H1 (cell line): ENCODE measurements at regions not wholly inside any gene's neighbourhood (a gene's known extent, or its start where the extent isn't known, plus 50 kb on each side); places are given as distances from the start of the nearest gene placed in this dataset.

Source experiments
- CTCF ChIA-PET: fragments of 300-600 bp; sonication (Branson Sonifier 250); formaldehyde crosslinking; loops from one replicate; lab custom pipeline; 2021; ENCODE audit not compliant: partially characterized antibody; lab: Charles Lee
- POLR2A ChIA-PET: fragments of 300-600 bp; sonication (Branson Sonifier 250); formaldehyde crosslinking; loops from one replicate; lab custom pipeline; 2021; ENCODE audit warnings: inconsistent platforms; ENCODE audit not compliant: partially characterized antibody; lab: Charles Lee
- DNase-seq, 2 experiments: peaks; one replicate each; pipeline versions ENCODE4 v3.0.0 to v3.0.0-alpha.2; 2010 to 2022; ENCODE audit warnings: low spot score in 2 of 2, low read depth in 1 of 2, mixed read lengths in 1 of 2
- FAIRE-seq: peaks from 2 replicates; lab custom pipeline; 2011; peaks lifted over from hg19 to GRCh38; lab: Jason Lieb, UNC
- H2AFZ ChIP-seq: 2 replicates; pipeline ENCODE4 v1.8.1; 2012; ENCODE audit warnings: low read length, inconsistent platforms
- H2AK5ac ChIP-seq: 2 replicates; pipeline ENCODE4 v1.6.1; 2013; ENCODE audit warnings: low read depth, low read length
- H2BK120ac ChIP-seq: replicated peaks from 2 replicates; pipeline ENCODE3; 2013; ENCODE audit warnings: low read depth, low read length, inconsistent platforms
- H2BK12ac ChIP-seq: 2 replicates; pipeline ENCODE4 v1.6.1; 2013; ENCODE audit warnings: low read depth, low read length
- H2BK15ac ChIP-seq: 2 replicates; pipeline ENCODE4 v1.6.1; 2013; ENCODE audit warnings: low read length
- H2BK20ac ChIP-seq: 2 replicates; pipeline ENCODE4 v1.6.1; 2013; ENCODE audit warnings: low read length
- H2BK5ac ChIP-seq: 2 replicates; pipeline ENCODE4 v1.6.1; 2013; ENCODE audit warnings: low read depth, low read length
- H3K14ac ChIP-seq: 2 replicates; pipeline ENCODE4 v1.6.1; 2013; ENCODE audit warnings: inconsistent platforms; ENCODE audit not compliant: insufficient read length
- H3K18ac ChIP-seq: 2 replicates; pipeline ENCODE4 v1.6.1; 2013; ENCODE audit warnings: low read length; ENCODE audit errors: extremely low read depth
- H3K23ac ChIP-seq: 2 replicates; pipeline ENCODE4 v1.6.1; 2013; ENCODE audit warnings: inconsistent platforms; ENCODE audit not compliant: insufficient read length
- H3K23me2 ChIP-seq: 2 replicates; pipeline ENCODE4 v1.6.1; 2013; ENCODE audit warnings: low read depth, low read length
- H3K27ac ChIP-seq: 2 replicates; pipeline ENCODE4 v1.6.1; 2011; ENCODE audit warnings: low read depth, low read length, inconsistent platforms
- H3K27me3 ChIP-seq, 4 experiments: replicated peaks in 1 of 4; 1 replicate in 1 of 4; 2 replicates in 3 of 4; pipeline versions ENCODE4 v1.6.1 to v1.8.1; 2011 to 2013; ENCODE audit warnings: low read length in 3 of 4, mild to moderate bottlenecking in 3 of 4, inconsistent platforms in 2 of 4, mixed read lengths in 2 of 4, moderate library complexity in 1 of 4; ENCODE audit not compliant: control insufficient read depth in 3 of 4, insufficient read depth in 3 of 4; ENCODE audit errors: extremely low read depth in 1 of 4
- H3K36me3 ChIP-seq, 4 experiments: 2 replicates each; pipeline versions ENCODE4 v1.6.1 to v1.8.1; 2011 to 2013; ENCODE audit warnings: mild to moderate bottlenecking in 4 of 4, low read length in 3 of 4, moderate library complexity in 2 of 4, control low read depth in 1 of 4, inconsistent platforms in 1 of 4; ENCODE audit not compliant: insufficient read depth in 4 of 4, control insufficient read depth in 2 of 4
- H3K4ac ChIP-seq: replicated peaks from 2 replicates; pipeline ENCODE3; 2013; ENCODE audit warnings: low read length, low read depth, mixed read lengths, inconsistent platforms; ENCODE audit not compliant: insufficient read length
- H3K4me1 ChIP-seq, 4 experiments: replicated peaks in 1 of 4; 1 replicate in 1 of 4; 2 replicates in 3 of 4; pipeline versions ENCODE4 v1.6.1 to v1.8.1; 2011 to 2013; ENCODE audit warnings: low read length in 3 of 4, inconsistent platforms in 2 of 4, mixed read lengths in 1 of 4; ENCODE audit not compliant: insufficient read depth in 4 of 4, control insufficient read depth in 3 of 4
- H3K4me2 ChIP-seq, 2 experiments: 2 replicates each; pipeline versions ENCODE4 v1.6.1 to v1.8.1; 2011 to 2013; ENCODE audit warnings: low read depth in 2 of 2, low read length in 2 of 2, control low read depth in 1 of 2, inconsistent platforms in 1 of 2, mild to moderate bottlenecking in 1 of 2; ENCODE audit not compliant: insufficient read depth in 1 of 2
- H3K4me3 ChIP-seq, 4 experiments: fragments of 200-600, 300-600 bp in 1 of 4; sonication (generic), shearing (Covaris generic), sonication (Bioruptor Twin) in 1 of 4; 2 replicates each; pipeline versions ENCODE4 v1.5.1 to v1.8.1; 2011 to 2016; ENCODE audit warnings: low read length in 4 of 4, low read depth in 3 of 4, control low read depth in 2 of 4, inconsistent platforms in 2 of 4, mild to moderate bottlenecking in 2 of 4, mixed read lengths in 1 of 4, moderate library complexity in 1 of 4; ENCODE audit not compliant: insufficient read depth in 2 of 4; ENCODE audit errors: extremely low read depth in 1 of 4
- H3K56ac ChIP-seq: replicated peaks from 2 replicates; pipeline ENCODE3; 2013; ENCODE audit warnings: low read depth, mild to moderate bottlenecking, mixed read lengths, low read length, inconsistent platforms; ENCODE audit not compliant: insufficient read length
- H3K79me1 ChIP-seq: 2 replicates; pipeline ENCODE4 v1.6.1; 2013; ENCODE audit warnings: low read depth, low read length, control low read depth
- H3K79me2 ChIP-seq, 2 experiments: 2 replicates each; pipeline versions ENCODE4 v1.6.1 to v1.8.1; 2012 to 2013; ENCODE audit warnings: low read length in 2 of 2, mild to moderate bottlenecking in 2 of 2, inconsistent platforms in 1 of 2; ENCODE audit not compliant: insufficient read depth in 2 of 2, control insufficient read depth in 1 of 2
- H3K9ac ChIP-seq, 4 experiments: replicated peaks in 1 of 4; 1 replicate in 1 of 4; 2 replicates in 3 of 4; pipeline versions ENCODE4 v1.6.1 to v1.8.1; 2011 to 2013; ENCODE audit warnings: low read depth in 3 of 4, low read length in 3 of 4, control low read depth in 2 of 4, mild to moderate bottlenecking in 2 of 4, moderate library complexity in 2 of 4, inconsistent platforms in 1 of 4; ENCODE audit errors: extremely low read depth in 1 of 4
- H3K9me3 ChIP-seq, 2 experiments: 2 replicates each; pipeline versions ENCODE4 v1.6.1 to v1.8.1; 2012 to 2013; ENCODE audit warnings: mild to moderate bottlenecking in 2 of 2, moderate library complexity in 2 of 2, control low read depth in 1 of 2, inconsistent platforms in 1 of 2, low read depth in 1 of 2, low read length in 1 of 2, mixed read lengths in 1 of 2; ENCODE audit not compliant: insufficient read depth in 2 of 2
- H4K20me1 ChIP-seq, 2 experiments: replicated peaks in 1 of 2; 2 replicates each; pipeline versions ENCODE3 to v1.8.1; 2011 to 2013; ENCODE audit warnings: inconsistent platforms in 2 of 2, low read length in 2 of 2, mild to moderate bottlenecking in 1 of 2; ENCODE audit not compliant: insufficient read depth in 2 of 2, control insufficient read depth in 1 of 2
- H4K5ac ChIP-seq: 2 replicates; pipeline ENCODE4 v1.6.1; 2013; ENCODE audit warnings: low read length, low read depth, mixed read lengths, inconsistent platforms; ENCODE audit not compliant: insufficient read length
- H4K8ac ChIP-seq: 2 replicates; pipeline ENCODE4 v1.8.0; 2013; ENCODE audit warnings: mild to moderate bottlenecking, moderate library complexity, low read length, inconsistent platforms; ENCODE audit not compliant: insufficient read depth; ENCODE audit errors: extremely low read depth
- H4K91ac ChIP-seq: replicated peaks from 2 replicates; pipeline ENCODE3; 2013; ENCODE audit warnings: low read length, mixed read lengths, inconsistent platforms; ENCODE audit not compliant: insufficient read length
- CEBPB ChIP-seq: IDR thresholded peaks from 2 replicates; pipeline ENCODE4 v1.6.1; 2012; ENCODE audit warnings: low read depth, low read length
- GABPA ChIP-seq: IDR thresholded peaks from 2 replicates; pipeline ENCODE4 v1.6.1; 2011; ENCODE audit warnings: mild to moderate bottlenecking, low read length, moderate library complexity, borderline replicate concordance; ENCODE audit not compliant: insufficient read depth
- WGBS, 2 experiments: shearing (Covaris generic) in 1 of 2; methylation state at CpG; one replicate each; pipeline versions ENCODE4 v1.1.6 to v1.1.7; 2013 to 2015; ENCODE audit warnings: low lambda C conversion rate in 2 of 2, mixed read lengths in 2 of 2, inconsistent platforms in 1 of 2, low coverage in 1 of 2, missing lambda C conversion rate in 1 of 2; ENCODE audit not compliant: insufficient replicate concordance in 2 of 2, insufficient coverage in 1 of 2, insufficient read length in 1 of 2; ENCODE audit errors: extremely low coverage in 1 of 2, missing lambda C conversion rate in 1 of 2; 5-methylcytosine and 5-hydroxymethylcytosine counted together

- Histone ChIP-seq H4K20me1 (no peaks in the 10 kb centered on the region), H3K4me1 (no peaks in the 10 kb centered on the region), H3K4me2 (no peak overlapping the region), H2BK20ac (no peak overlapping the region), H3K9me3 (no peaks in the 10 kb centered on the region), H2AK5ac (no peak overlapping the region), H2BK15ac (no peak overlapping the region), H3K4ac (no peak overlapping the region), H3K14ac (no peak overlapping the region), H3K27ac (no peak overlapping the region), H3K23me2 (no peaks in the 10 kb centered on the region), H3K79me1 (no peaks in the 10 kb centered on the region), H4K91ac (no peak overlapping the region), H3K79me2 (no peaks in the 10 kb centered on the region), H2AFZ (no peak overlapping the region), H3K4me3 (no peak overlapping the region), H2BK5ac (no peak overlapping the region), H4K8ac (no peak overlapping the region), H3K18ac (no peak overlapping the region), H3K23ac (no peak overlapping the region), H3K27me3 (no peaks in the 10 kb centered on the region), H2BK120ac (no peak overlapping the region), H3K9ac (no peak overlapping the region), H2BK12ac (no peak overlapping the region), H3K56ac (no peak overlapping the region), H3K36me3 (no peaks in the 10 kb centered on the region), H4K5ac (no peak overlapping the region)
- FAIRE-seq (no peak), DNase-seq (no peak)
- WGBS, 2 experiments, result 95% methylated on average over 1 of the region's 1 CpG; no CpG with 5 or more reads in 1 of the 2 experiments
- ChIA-PET CTCF (interaction anchor here (0.7 kb wide), 2 partner anchors 11 to 513 kb away, joined by 3 read pairs; no protein-coding TSS in a partner anchor), POLR2A (no interaction called here)
- TF ChIP-seq CEBPB (no peak), GABPA (no peak)
Observed at GRCh38 chr13:62839338-62839737, 1423.7 kb upstream of the PCDH20 start.
